Stimulated activated CD4-positive, alpha-beta T cell treated with anti-CD3 and anti-CD28 coated beads, Interleukin-1b, Interleukin-23, amount 100 ng/mL, for 24 hours (primary cell): ENCODE measurements at regions not wholly inside any gene's neighbourhood (a gene's known extent, or its start where the extent isn't known, plus 50 kb on each side); places are given as distances from the start of the nearest gene placed in this dataset.

Source experiments
- DNase-seq, 4 experiments: peaks; one replicate each; pipeline ENCODE4 v3.0.0-alpha.2; 2020; ENCODE audit warnings: low read depth in 4 of 4, low spot score in 1 of 4

GRCh38 chr22:47564651-47565434 is 802.4 kb downstream of the TBC1D22A start:
- no peak for DNase-seq

DNA sequence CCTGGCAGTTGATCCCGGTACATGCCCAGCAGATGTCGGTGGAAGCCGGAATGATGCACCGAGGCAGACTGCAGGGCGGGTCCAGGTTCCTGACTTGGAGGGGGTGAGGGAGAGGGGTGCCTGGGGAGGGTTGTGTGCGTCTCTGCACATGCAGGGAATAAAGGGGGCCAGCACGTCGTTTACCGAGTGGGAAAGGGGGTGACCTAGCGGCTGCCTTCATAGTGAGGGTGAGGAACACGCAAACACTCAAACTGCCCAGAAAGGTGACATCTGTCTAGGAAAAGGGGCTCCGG is 801.7 kb downstream of the TBC1D22A start:
- DNase-seq, result no peak

- no peak for DNase-seq
Observed at GRCh38 chr22:47563406-47564157, 801.1 kb downstream of the TBC1D22A start.

DNA sequence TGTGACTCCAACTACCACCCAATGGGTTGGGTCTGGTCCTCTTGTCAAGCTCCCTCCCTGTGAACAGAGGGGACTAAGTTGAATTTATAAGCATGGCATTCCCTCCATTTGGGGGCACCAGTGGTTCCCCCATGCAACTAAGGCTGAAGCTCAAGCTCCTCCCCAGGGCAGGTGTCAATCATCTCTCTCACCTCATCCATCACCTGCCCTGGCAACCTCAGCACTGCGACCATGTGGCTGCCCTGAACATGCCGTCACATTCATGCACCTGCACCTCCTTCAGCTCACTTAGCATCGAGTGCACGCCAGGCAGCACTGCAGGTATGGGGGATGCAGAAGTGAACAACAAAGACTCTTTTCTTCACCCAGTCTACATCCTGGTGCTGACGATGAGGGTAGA is 799.3 kb downstream of the TBC1D22A start:
- DNase-seq, result no peak

- no peak for DNase-seq
Observed at GRCh38 chr22:47561115-47561675, 798.7 kb downstream of the TBC1D22A start.

DNA sequence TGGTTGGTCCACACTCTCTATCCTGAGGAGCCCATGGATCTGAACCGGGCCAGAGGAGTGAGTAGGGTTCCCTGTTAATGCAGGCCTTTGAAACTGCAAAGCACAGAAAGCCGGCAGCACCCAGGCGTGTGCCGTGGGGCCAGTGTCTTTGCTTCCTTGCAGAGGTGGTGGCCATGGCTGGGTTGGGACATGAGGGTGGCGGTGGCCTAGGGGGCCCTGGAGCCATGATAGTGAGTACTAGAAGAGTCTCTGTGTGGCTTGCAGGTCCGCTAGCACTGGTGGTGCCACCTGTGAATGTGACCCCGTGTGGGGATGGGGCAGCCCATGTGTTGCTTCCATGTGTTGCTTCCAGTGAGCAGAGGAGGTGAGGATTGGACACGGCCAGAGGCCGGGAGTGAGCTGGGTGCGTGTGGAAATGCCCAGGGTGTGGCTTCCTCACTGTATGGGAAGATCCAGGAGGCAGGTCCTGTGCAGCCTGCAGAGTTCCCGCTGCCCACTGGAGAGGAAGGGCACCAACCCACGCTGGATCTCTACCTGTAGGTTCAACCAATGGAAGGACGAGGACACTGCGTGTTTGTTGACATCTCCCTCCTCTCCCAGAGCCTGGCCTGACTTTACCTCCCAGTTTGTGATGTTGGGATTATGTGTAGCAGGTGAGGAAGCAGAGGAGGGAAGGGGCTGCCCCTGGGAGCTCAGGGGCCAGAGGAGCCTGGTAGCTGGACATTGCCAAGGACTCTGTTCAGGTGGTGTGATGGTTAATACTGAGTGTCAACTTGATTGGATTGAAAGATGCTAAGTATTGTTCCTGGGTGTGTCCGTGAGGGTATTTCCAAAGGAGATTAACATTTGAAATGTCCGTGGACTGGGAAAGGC is 796.6 kb downstream of the TBC1D22A start:
- DNase-seq, result no peak

GRCh38 chr22:47556473-47556872 is 794.0 kb downstream of the TBC1D22A start:
- DNase-seq, result no peak

- DNase-seq, result no peak
Observed at GRCh38 chr22:47553436-47553835, 791.0 kb downstream of the TBC1D22A start.

- no peak for DNase-seq
Observed at GRCh38 chr22:47552541-47553205, 790.2 kb downstream of the TBC1D22A start.

DNA sequence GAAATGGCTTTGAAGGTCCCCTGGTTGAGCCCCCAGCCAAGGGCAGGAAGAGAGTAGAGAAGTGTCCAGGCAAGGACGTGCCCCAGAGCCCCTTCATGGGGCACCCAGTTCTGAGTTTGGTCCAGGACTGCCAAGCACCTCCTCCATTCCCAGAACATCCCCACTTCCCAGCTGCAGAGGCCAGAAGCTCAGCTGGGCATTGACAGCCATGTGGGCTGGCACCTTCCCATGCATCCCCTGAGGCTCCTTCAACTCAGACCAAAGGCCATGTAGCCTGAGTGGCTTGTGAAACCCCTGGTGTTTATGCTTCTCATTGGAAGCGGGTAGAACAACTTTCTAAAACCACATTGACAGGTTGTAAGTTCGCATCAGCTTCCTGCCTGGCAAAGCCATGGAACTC is 789.6 kb downstream of the TBC1D22A start:
- no peak for DNase-seq

DNA sequence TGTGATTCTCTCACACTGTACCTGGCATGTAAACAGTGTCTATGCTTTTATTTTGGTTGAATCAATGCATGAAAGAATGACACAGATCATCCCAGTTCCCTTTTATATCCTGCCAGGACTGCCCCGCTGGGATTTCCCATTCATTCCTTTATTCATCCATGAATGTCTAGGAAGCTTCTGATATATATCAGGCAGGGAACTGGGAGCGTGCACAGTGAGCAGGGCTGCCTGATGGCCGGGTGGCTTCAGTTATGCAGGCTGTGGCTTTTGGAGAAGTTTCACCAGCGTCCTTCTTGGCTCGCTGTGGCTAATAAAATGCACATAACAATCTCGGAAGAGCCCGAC is 789.0 kb downstream of the TBC1D22A start:
- DNase-seq, result no peak

DNA sequence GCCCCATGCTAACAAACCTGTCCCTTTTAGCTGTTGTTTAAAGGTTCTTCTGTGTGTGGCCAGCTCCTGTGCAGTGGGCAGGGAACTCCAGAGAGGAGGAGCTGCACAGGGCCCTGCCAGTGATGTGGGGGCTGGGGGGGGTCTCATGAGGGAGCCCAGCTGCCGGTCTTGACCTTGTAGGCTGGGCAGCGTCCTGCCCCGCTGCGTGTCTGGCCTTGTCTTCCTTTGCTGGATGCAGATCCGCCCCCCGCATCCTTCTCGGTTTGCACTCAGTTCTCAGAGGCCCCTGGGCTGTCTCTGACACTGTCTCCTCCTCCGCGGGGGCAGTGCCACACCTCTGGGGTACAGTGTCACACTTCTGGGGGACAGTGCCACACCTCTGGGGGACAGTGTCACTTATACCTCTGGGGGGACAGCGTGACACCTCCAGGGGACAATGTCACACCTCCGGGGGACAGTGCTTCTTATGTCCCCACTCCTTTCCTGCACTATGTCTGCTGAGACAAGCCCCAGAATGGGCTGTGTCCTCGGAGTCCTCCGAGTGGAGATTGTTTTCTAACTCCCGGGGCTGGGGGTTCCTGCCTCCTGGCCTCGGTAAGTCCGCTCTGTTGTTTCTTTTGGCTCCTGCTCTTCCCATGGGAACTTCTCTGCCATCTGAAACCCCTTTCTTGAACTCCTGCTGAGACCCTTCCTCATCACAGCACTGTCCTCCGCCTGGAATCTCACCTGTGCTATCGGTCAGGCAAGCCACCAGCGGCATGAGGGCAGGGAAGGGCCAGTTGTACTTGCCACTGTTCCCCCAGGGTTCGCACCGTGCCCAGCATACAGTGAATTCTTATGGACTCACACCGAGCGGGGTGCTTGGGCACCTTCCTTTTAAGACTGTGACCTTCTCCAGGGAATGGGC is 788.3 kb downstream of the TBC1D22A start:
- no peak for DNase-seq

DNA sequence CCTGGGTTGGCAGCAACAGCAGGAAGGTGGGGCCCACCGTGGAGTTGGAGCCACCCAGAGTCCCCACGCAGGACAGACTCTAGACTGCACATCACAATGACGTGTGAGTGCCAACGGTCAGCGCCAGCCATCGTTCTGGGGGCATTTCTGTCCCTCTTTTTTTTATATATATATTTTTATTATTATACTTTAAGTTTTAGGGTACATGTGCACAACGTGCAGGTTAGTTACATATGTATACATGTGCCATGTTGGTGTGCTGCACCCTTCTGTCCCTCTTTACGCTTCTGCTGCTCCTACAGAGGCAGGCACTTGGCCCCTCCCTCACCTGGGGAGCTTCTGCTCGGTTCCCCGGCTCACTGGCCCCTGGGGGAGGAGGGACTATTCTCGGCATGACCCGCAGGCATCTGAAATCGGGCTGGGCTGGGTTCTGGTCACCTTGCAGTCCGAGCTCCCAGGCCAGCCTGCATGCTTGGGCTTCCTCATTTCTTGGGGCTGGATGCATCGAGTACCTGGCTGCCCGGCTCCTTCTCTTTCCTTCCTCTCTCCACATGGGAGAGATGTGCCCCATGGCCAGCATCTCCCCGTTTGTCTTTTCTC is 787.4 kb downstream of the TBC1D22A start:
- DNase-seq, result no peak

DNA sequence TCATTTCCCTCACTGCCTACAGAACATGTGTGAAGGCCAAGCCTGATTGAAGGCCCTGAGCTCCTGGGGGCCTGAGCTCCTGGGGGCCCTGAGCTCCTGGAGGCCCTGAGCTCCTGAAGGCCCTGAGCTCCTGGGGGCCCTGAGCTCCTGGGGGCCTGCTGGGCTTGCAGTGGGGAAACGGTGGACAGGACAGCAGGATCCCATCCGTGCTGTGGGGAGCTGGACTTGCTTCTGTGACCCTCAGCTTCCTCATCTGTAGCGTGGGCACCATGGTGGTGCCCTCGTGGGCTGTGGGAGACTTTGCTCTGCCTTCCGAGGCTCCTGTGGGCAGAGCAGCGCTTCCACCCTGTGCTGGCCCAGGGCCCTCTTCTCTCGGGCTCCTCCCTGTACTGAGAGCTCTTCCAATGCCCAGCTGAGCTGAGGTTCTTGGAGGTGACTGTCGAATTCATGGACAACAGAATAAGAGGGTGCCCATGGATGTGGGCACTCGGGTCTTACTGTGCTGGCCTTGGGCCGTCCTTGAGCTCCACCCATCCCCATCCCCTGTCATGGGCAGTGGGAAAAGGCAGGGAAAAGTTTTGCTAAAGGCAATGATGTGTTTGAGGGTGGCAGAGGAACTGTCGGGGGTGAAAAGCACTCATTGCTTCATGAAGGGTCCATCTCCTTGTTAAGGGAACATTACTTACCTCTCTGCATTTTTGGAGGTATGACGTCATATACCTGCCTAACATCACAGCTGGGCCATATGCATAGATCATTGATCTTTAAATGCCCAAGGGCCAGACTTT is 786.7 kb downstream of the TBC1D22A start:
- no peak for DNase-seq

GRCh38 chr22:47547881-47548650 is 785.6 kb downstream of the TBC1D22A start:
- no peak for DNase-seq

GRCh38 chr22:47547239-47547661 is 784.8 kb downstream of the TBC1D22A start:
- no peak for DNase-seq

DNA sequence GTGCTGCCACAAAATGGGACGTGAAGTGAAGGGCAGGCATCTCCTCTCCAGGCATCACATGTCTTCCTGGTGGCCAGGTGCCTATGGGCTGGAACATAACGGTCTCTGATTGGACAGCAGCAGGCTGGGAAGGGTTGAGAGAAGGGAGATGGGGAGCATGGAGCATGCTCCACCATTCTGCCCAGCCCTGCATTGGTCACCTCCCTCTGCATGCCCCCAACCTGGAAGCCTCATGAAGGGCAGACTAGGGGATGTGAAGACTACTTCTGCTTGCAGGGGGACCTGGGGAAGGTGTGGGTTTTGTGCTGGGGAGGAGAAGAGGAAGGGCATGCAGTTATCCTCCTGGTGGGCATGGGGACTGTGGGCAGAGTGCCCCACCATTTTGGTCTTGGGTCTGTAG is 782.2 kb downstream of the TBC1D22A start:
- no peak for DNase-seq

- no peak for DNase-seq
Observed at GRCh38 chr22:47543447-47543846, 781.0 kb downstream of the TBC1D22A start.
